ENCODE measurements at regions not wholly inside any gene's neighbourhood (a gene's known extent, or its start where the extent isn't known, plus 50 kb on each side); places are given as distances from the start of the nearest gene placed in this dataset.

- no peak for DNase-seq
- no peak overlapping the region for H3K27ac Mint-ChIP-seq
- H3K4me1 Mint-ChIP-seq, result no peaks in the 10 kb centered on the region
- Histone ChIP-seq H3K27me3 (ENCODE audit: control insufficient read depth, insufficient read depth, low read length, poor library complexity, severe bottlenecking) (no peaks in the 10 kb centered on the region), H3K36me3 (ENCODE audit: control insufficient read depth, insufficient read depth, low read length) (no peaks in the 10 kb centered on the region), H3K9me3 (ENCODE audit: control insufficient read depth, low read length) (no peaks in the 10 kb centered on the region), H3K4me1 (ENCODE audit: control insufficient read depth, insufficient read depth, low read length) (no peaks in the 10 kb centered on the region), H3K9ac (ENCODE audit: extremely low read depth, low read length, poor library complexity, severe bottlenecking) (no peak overlapping the region), H3K27ac (ENCODE audit: low read depth, low read length) (no peak overlapping the region), H3K4me3 (ENCODE audit: low read length) (no peak overlapping the region)
- no peaks in the 10 kb centered on the region for H3K27me3 Mint-ChIP-seq (ENCODE audit: insufficient read depth)
- no peaks in the 10 kb centered on the region for H3K9me3 Mint-ChIP-seq
- WGBS, 2 experiments (ENCODE audit: insufficient coverage in 1 of 2, insufficient read length in 1 of 2), result 71 to 95% methylated on average over 2 to 5 of the region's 5 CpGs
- no peaks in the 10 kb centered on the region for H3K36me3 Mint-ChIP-seq (ENCODE audit: low read depth)
- no peak overlapping the region for H3K4me3 Mint-ChIP-seq
- TF ChIP-seq CTCF (conservative IDR thresholded peaks at IDR 0.05), result peak; percentile 51
Measured at GRCh38 chr4:163679189-163679588, 184.7 kb downstream of the TMA16 start.

GRCh38 chr4:163680386-163681098 is 186.1 kb downstream of the TMA16 start:
- 80 to 90% methylated on average over 1 of the region's 1 CpG for WGBS, 2 experiments (ENCODE audit: insufficient coverage in 1 of 2, insufficient read length in 1 of 2)
- Mint-ChIP-seq H3K4me1 (no peaks in the 10 kb centered on the region), H3K27ac (no peak overlapping the region), H3K27me3 (ENCODE audit: insufficient read depth) (no peaks in the 10 kb centered on the region), H3K36me3 (ENCODE audit: low read depth) (no peaks in the 10 kb centered on the region), H3K4me3 (no peak overlapping the region), H3K9me3 (no peaks in the 10 kb centered on the region)
- H3K27me3 ChIP-seq (ENCODE audit: control insufficient read depth, insufficient read depth, low read length, poor library complexity, severe bottlenecking), result no peaks in the 10 kb centered on the region
- no peak for DNase-seq
- no peak overlapping the region for H3K9ac ChIP-seq (ENCODE audit: extremely low read depth, low read length, poor library complexity, severe bottlenecking)
- no peaks in the 10 kb centered on the region for H3K36me3 ChIP-seq (ENCODE audit: control insufficient read depth, insufficient read depth, low read length)
- no peak overlapping the region for H3K27ac ChIP-seq (ENCODE audit: low read depth, low read length)
- no peak overlapping the region for H3K4me3 ChIP-seq (ENCODE audit: low read length)
- no peaks in the 10 kb centered on the region for H3K9me3 ChIP-seq (ENCODE audit: control insufficient read depth, low read length)
- no peak for TF ChIP-seq CTCF (conservative IDR thresholded peaks at IDR 0.05)
- H3K4me1 ChIP-seq (ENCODE audit: control insufficient read depth, insufficient read depth, low read length), result no peaks in the 10 kb centered on the region

GRCh38 chr4:163681208-163681821 is 186.8 kb downstream of the TMA16 start:
- Mint-ChIP-seq H3K27ac (no peak overlapping the region), H3K27me3 (ENCODE audit: insufficient read depth) (no peaks in the 10 kb centered on the region), H3K4me3 (no peak overlapping the region), H3K9me3 (no peaks in the 10 kb centered on the region), H3K36me3 (ENCODE audit: low read depth) (no peaks in the 10 kb centered on the region), H3K4me1 (no peaks in the 10 kb centered on the region)
- Histone ChIP-seq H3K9me3 (ENCODE audit: control insufficient read depth, low read length) (no peaks in the 10 kb centered on the region), H3K4me1 (ENCODE audit: control insufficient read depth, insufficient read depth, low read length) (no peaks in the 10 kb centered on the region), H3K4me3 (ENCODE audit: low read length) (no peak overlapping the region), H3K9ac (ENCODE audit: extremely low read depth, low read length, poor library complexity, severe bottlenecking) (no peak overlapping the region), H3K36me3 (ENCODE audit: control insufficient read depth, insufficient read depth, low read length) (no peaks in the 10 kb centered on the region), H3K27ac (ENCODE audit: low read depth, low read length) (no peak overlapping the region), H3K27me3 (ENCODE audit: control insufficient read depth, insufficient read depth, low read length, poor library complexity, severe bottlenecking) (no peaks in the 10 kb centered on the region)
- WGBS, 2 experiments (ENCODE audit: insufficient coverage in 1 of 2, insufficient read length in 1 of 2), result 0% methylated on average over 1 of the region's 2 CpGs; no CpG with 5 or more reads in 1 of the 2 experiments
- peak; percentile 92 for TF ChIP-seq CTCF (conservative IDR thresholded peaks at IDR 0.05)
- peak; percentile 63 for DNase-seq
